Loucy (cell line): ENCODE measurements at regions not wholly inside any gene's neighbourhood (a gene's known extent, or its start where the extent isn't known, plus 50 kb on each side); places are given as distances from the start of the nearest gene placed in this dataset.

Experiments
- CTCF ChIP-seq: fragments of 200-600 bp; sonication (generic); conservative IDR thresholded peaks from 2 replicates; pipeline ENCODE4 v1.5.1; 2014; ENCODE audit warnings: mild to moderate bottlenecking, antibody characterized with exemption, low read length
- EZH2phosphoT487 ChIP-seq: fragments of 200-600 bp; IDR thresholded peaks from 2 replicates; pipeline ENCODE4 v1.6.1; 2018; ENCODE audit warnings: antibody characterized with exemption, mild to moderate bottlenecking, moderate library complexity, borderline replicate concordance

GRCh38 chr1:192475329-192475728 is 100.2 kb upstream of the RGS1 start:
- no peak for TF ChIP-seq CTCF
- no peak for TF ChIP-seq EZH2phosphoT487
